HG03442 (cell line): ENCODE measurements at regions not wholly inside any gene's neighbourhood (a gene's known extent, or its start where the extent isn't known, plus 50 kb on each side); places are given as distances from the start of the nearest gene placed in this dataset.

Experiments
- ATAC-seq: cut with Tn5 transposase; IDR thresholded peaks from one replicate; pipeline ENCODE4 v1.9.1; 2021; ENCODE audit warnings: mild to moderate bottlenecking, moderate library complexity; ENCODE audit not compliant: unreplicated experiment

- no peak for ATAC-seq
Observed at GRCh38 chr7:17477182-17477581, 178.7 kb downstream of the AHR start.

DNA sequence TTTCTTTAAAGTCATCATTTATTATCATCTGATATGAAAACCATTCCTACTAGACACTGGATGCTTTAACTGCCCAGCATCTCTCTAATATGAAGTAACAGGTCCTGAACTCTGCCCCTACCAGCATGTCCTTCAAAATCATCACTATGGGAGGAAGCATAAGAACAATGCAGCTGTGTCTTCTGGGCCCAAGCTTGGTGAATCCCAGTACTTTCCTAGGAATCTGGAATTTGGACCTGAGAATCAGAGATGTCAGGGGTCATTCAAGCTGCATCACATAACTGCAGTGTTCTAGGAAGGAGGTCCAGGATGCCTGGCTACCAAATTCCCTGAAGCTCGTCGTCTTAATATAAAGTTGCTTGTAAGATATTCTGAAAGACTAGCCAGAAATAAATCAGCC is 182.7 kb downstream of the AHR start:
- ATAC-seq = no peak

- ATAC-seq = no peak
Observed at GRCh38 chr7:17485368-17485767, 186.9 kb downstream of the AHR start.

- ATAC-seq = no peak
Observed at GRCh38 chr7:17485904-17486303, 187.5 kb downstream of the AHR start.

- ATAC-seq = no peak
Observed at GRCh38 chr7:17486835-17487234, 188.4 kb downstream of the AHR start.

DNA sequence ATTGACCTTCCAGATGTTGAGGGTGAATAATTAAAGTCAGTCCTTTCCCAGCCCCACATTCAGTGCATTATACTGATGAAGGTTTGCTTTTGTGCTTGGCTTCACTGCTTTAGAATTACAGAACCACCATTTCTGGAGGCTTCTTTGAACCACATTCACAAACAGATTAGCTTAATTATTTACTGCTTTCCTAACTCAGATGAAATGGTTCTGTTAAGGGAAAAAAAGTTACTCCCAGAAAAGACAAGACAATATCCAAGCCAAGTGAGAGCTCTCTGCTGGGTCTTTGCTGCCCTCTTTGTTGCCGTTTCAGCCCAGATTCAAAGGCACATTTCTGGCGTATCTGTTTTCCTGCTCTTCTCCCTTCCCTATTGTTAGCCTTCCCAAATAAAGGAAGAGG is 188.9 kb downstream of the AHR start:
- ATAC-seq = no peak

DNA sequence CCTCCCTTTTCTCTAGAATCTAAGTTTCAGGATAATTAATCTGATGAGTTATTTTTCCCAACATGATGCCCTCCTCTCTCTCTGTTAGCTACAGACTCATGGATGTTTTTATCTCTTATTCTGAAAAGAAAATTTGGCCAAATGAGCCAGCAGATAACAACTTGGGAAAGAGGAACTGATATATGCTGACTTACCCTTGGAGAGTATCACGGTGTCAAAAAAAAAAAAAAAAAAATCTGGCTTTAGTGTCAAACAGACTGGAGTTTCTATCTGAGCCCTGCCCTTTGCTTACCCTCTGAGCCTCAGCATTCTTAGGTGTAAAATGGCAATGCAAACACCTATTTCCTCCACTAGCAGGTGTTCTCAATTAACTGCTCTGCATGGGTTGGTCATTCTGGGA is 190.4 kb downstream of the AHR start:
- no peak for ATAC-seq

DNA sequence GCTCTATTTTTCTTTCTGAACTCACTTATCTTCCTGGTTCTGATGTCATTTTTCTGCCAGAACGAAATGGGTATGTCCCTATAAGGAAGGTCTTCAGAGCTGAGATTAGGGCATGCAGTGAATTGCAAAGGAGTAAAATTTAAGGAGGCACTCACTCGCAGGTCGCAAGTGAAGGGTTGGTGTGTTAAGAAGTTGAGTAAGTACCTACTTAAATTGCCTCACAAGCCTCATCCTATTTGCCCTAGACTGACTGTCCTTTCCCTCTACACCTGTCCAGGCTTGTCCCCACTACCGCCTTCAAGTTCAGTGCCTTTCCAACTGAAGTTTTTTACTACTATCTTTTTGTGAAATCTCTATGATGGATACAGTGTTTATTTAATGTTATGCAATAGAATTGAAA is 191.5 kb downstream of the AHR start:
- no peak for ATAC-seq

DNA sequence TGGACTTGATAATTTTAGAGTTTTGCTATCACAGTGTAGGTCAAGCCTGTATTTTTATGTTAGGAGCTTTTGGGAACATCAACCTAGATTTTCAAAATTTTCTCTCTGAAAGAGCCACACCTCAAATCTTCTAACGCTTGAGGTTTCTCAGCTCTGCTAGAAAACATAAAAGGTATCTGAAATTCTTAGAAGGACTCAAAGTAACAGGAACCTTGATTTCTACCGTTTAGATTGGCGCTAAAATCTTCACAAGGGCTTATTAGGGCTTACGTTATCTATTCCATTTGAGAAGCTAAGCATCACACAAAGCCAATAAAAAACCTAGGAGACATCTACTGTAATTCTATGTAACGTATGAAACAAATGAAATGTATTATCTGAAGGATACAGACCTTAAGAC is 192.4 kb downstream of the AHR start:
- no peak for ATAC-seq

DNA sequence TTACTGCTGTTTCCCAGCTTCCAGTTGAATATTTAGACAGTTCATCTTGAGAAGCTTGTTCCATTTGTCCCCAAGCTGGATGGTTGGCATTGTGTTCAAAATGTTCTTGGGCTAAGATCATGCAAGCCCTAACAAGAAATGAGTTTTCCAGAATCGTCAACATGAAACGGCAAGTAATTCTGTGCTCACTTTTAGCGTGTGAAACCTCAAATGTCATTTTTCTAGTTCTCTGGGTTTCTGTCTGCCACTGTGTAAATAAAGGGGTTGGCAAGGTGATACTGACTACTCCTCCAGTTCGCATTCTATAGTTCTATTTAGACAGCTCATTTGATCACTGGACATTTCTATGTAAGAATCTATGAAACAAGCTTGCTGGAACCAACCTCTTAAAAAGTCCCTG is 194.0 kb downstream of the AHR start:
- ATAC-seq = peak; percentile 70

- no peak for ATAC-seq
Observed at GRCh38 chr7:17493446-17493845, 195.0 kb downstream of the AHR start.

DNA sequence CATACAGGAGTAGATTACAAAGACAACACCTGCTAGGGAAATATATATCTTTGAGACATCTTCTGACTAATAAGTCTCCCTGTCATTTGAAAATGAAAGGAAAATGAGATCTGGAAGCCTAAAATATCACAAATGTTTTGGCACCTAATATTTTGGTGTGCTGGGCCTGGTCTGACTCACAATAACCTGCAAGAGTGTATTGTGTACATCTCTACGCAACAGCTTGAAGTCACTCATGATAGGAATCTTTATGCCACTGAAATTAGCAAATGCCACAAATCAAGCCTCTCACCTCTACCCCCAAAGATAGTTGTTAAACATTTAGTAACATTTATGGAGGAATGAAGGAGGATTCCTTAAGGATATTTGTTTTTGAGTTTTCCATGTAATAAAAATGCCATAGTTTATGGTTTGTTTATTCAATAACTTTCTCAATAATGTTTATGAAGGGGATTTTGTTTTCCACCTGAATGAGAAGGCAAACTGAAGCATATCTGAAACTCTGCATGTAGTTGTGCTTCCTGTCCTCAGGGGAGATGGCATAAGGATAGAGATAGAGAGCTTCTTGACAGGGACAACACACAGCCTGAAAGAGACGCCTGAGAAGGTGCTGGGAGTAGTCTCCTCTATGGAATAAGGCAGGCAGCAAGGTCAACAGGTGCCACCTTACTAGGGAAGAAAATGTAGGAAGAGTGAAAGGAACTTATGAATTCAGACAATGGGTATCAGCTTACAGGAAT is 197.4 kb downstream of the AHR start:
- ATAC-seq = peak; percentile 55

- no peak for ATAC-seq
Observed at GRCh38 chr7:17497136-17497535, 198.7 kb downstream of the AHR start.

GRCh38 chr7:17497549-17498167 is 199.2 kb downstream of the AHR start:
- ATAC-seq = no peak

- ATAC-seq = no peak
Observed at GRCh38 chr7:17498230-17498629, 199.8 kb downstream of the AHR start.

GRCh38 chr7:17500736-17501135 is 202.3 kb downstream of the AHR start:
- ATAC-seq = no peak

- no peak for ATAC-seq
Observed at GRCh38 chr7:17501441-17502212, 203.2 kb downstream of the AHR start.

- ATAC-seq = no peak
Observed at GRCh38 chr7:17502213-17503060, 204.0 kb downstream of the AHR start.

GRCh38 chr7:17506095-17506494 is 207.6 kb downstream of the AHR start:
- ATAC-seq = peak; percentile 88

DNA sequence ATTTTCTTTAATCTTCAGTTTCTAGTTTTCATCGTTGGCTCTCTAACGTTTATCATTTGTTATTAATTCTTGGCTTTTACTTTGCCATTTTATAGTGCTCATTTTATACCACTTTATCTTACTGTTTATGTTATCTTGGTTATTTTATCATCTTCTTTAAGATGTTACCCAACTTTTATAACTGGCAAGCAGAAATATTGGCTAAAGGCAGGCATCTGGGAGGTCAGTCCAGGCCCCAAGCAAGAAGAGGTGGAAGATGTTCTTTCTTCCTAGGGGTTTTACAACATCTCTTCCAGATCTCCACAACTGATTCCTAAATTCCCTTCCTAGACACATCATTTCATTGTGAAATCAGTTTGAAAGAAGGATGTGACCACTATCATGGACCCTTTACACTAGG is 208.1 kb downstream of the AHR start:
- ATAC-seq = no peak

- no peak for ATAC-seq
Observed at GRCh38 chr7:17507717-17508116, 209.3 kb downstream of the AHR start.
